ENCODE measurements at regions not wholly inside any gene's neighbourhood (a gene's known extent, or its start where the extent isn't known, plus 50 kb on each side); places are given as distances from the start of the nearest gene placed in this dataset.

- DNase-seq (ENCODE audit: low spot score) = no peak
Measured at GRCh38 chr12:127287256-127287655, 979.7 kb upstream of the TMEM132C start.

- no peak for DNase-seq (ENCODE audit: low spot score)
Measured at GRCh38 chr12:127290251-127290650, 976.7 kb upstream of the TMEM132C start.

GRCh38 chr12:127292736-127293135, 974.2 kb upstream of the TMEM132C start:
- DNase-seq (ENCODE audit: low spot score) = no peak

DNA sequence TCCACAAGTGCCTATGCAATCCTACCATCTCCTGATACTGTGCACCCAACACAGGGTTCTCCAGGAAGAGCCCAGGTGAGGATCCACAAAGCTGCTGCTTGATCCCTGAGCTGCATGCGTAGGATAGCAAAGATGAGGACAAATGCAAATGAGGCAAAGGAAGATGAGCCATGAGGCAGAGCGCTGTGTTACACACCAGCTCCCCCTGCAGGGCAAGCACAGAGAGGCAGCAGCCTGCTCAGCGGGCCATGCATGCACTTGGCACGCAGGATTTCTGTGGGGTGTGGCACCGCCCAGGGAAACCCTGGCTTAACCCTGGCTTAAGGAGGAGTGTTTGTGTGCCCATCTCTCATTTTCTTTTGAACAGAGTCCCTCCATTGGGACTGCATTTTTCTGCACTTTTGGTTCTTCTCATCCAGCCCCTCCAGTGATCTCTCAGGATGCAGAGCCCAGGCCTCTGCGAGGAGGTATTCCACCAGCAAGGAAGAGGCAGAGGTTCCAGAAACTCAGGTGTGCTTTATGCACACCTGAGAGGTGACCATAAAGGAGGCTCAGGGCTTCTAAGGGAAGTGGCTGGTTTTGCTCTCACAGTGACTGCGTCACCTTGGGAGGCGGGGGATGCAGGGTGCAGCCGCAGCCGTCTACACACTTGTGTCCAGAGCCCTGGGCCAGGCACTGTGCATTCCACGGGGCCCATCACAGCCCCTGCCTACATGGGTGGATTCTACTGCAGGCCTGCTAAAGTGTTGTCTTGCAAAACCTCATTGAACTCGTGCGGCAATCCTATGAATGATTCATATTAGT, 973.3 kb upstream of the TMEM132C start:
- no peak for DNase-seq (ENCODE audit: low spot score)

- DNase-seq (ENCODE audit: low spot score) = no peak
Measured at GRCh38 chr12:127294651-127295210, 972.2 kb upstream of the TMEM132C start.

DNA sequence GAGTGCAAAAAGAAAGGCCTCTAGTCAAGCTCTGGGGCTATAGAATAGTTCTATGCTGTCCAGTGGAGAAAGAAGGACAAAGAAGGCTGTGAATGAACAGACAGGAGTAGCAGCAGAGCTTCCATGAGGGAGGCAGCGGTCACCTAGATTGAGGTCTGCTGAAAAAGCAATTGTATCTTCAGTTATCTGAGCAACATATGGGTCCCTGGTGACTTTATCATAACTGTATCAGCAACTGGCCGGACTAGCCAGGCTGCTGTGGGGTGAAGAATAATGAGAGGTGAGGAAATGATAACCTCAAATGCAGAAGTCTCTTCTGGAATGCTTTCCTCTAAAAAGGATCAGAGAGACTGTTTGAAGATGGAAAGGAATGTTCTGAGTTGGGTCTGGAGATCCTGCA, 971.3 kb upstream of the TMEM132C start:
- DNase-seq (ENCODE audit: low spot score) = no peak

GRCh38 chr12:127296591-127296990, 970.4 kb upstream of the TMEM132C start:
- DNase-seq (ENCODE audit: low spot score) = no peak

- no peak for DNase-seq (ENCODE audit: low spot score)
Measured at GRCh38 chr12:127297327-127297726, 969.6 kb upstream of the TMEM132C start.

DNA sequence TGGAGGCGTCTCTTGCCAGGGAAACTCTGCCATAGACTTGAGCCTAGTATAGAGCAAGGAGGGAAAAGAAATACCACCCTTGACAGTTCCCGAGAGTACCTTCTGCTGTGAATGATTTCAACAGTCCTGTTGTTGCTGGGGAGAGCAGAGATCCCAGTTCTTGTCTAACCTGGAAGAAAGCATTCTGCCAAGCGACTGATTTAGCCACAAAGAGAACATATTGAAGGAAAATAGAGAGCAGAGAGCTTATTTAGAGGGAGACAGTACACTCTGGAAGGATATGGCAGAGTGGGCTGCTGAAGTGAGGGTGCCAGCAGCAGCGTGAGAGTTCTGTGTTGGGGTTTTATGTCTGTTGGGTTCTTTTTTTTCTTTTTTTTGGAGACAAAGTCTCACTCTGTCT, 966.9 kb upstream of the TMEM132C start:
- DNase-seq (ENCODE audit: low spot score) = no peak

GRCh38 chr12:127300753-127301152, 966.2 kb upstream of the TMEM132C start:
- no peak for DNase-seq (ENCODE audit: low spot score)

DNA sequence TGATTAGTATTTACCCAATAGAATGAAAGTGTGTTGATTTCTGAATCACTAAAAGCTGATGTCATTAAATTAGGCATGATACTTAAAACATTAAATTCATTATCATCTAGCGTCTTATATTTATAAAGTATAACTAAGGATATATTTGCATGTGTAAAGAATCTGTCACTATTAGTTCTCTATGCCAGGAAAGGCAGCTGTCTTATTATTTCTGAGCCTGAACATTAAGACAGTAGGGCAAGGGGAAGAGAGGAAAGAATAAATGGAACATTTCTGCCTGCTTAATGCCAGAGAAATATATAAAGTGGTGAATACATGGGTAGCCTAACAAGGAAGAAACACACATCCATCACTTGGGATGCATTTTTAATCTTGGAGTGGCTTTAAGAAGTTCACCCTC, 965.1 kb upstream of the TMEM132C start:
- no peak for DNase-seq (ENCODE audit: low spot score)

DNA sequence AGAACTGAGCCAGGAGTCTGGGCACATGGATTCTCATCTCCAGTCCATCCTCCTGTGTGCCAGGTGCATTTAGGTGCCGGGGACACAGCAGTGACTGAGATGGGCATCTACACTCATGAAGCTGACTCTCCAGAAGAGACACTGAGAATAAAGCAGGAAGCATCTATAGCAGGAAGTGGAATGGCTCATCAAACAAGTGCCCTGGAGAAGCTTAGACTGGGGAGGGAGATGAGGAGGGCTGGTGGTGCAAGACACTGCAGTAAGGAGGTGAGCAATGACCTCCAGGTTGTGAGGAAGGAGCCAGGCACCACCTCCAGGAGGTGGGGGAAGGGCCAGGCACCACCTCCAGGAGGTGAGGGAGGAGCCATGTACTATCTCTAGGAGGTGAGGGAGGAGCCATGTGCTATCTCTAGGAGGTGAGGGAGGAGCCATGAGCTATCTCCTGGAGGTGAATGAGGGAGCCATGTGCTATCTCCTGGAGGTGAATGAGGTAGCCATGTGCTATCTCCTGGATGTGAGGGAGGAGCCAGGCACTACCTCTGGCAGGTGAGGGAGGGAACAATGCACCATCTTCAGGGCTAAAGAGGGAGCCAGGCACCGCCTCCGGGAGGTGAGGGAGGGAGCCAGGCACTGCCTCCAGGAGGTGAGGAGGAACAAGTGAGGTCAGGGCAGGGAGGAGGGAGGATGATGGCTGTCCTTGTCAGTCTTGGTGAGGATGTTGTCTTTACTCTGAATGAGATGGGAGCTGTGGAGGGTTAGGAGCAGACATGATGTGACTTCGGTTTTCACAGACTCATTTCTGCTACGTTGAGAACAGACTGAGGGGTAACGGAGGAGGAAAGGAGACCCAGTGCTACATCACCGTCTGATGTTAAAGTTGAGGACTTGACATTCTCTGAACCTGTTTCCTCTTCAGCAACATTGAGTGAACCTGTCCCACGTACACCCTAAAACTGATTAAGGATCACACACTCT, 961.9 kb upstream of the TMEM132C start:
- DNase-seq (ENCODE audit: low spot score) = no peak

- no peak for DNase-seq (ENCODE audit: low spot score)
Measured at GRCh38 chr12:127306604-127307215, 960.3 kb upstream of the TMEM132C start.

DNA sequence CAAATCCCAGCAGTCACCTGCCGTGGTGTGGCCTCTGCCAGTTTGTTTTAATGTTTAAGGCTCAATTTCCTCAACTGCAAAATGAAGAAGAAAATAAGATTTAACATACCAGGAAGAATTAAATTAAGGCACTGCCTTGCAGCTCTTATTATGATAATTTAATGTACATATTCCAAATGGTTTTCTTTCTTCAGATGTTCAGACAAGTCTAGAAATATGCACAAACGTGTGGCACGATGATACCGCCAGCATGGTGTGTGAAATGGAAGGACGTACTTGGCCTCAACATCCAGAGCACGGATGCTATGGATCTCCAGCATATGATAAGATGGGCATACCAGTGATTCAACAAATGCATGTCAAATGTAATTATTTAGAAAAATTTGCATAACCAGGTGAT, 959.4 kb upstream of the TMEM132C start:
- no peak for DNase-seq (ENCODE audit: low spot score)

DNA sequence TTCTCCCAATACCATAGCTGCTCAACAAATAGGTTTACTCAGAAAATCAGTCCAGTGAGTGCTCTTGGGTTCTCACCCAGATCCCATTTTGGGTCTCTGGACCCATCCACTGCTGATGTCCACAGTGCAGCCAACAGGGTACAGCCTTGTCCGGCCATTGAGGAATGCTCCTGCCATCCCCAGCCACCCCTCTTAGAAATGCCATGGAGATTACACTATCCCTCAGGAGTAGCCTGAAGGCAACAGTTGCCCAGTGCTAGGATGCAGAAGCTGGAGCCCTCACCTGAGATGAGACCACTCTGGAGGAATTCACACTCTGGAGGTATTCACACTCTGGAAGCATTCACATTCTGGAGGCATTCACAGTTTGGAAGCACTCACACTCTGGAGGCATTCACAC, 958.8 kb upstream of the TMEM132C start:
- DNase-seq (ENCODE audit: low spot score) = no peak

DNA sequence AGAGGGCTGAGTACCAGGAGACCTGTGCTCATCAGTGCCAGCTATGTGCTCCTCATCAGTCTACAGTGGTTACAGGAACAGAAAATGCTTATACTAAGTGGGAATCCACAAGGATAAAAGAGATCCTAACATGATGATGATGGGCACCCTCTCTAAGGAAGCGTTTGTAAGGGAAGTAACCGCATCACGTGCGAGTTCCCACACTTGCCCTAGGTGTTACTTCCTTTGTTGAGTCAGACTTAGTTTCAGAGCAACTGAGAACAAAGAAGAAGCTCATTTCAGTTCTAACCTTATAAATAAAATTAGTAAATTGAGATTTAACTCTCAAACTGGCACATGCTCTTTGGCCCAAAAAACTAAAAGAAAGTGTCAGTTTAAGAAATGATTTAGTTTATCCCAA, 956.4 kb upstream of the TMEM132C start:
- no peak for DNase-seq (ENCODE audit: low spot score)

GRCh38 chr12:127311720-127312364, 955.1 kb upstream of the TMEM132C start:
- no peak for DNase-seq (ENCODE audit: low spot score)

- DNase-seq (ENCODE audit: low spot score) = no peak
Measured at GRCh38 chr12:127324681-127325080, 942.3 kb upstream of the TMEM132C start.

DNA sequence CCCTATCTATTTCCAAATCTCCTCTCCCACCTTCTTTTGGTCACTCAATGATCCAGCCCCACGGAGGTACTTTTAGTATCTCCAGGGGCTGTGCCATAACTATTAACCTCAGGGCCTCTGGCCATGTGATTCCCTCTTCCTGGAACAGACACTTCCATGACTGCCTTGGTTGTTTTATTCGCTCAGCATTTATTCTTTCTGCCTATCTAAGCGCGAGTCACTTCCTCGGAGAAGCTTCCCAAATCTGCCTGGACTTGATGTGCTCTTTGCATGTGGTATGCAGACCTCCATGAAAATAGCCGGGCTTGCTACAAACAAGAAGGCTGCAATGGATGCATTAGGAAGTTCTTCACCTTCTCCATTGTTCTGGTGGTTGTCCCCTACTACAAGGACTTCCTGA, 939.0 kb upstream of the TMEM132C start:
- no peak for DNase-seq (ENCODE audit: low spot score)

- DNase-seq (ENCODE audit: low spot score) = no peak
Measured at GRCh38 chr12:127328867-127329266, 938.1 kb upstream of the TMEM132C start.

DNA sequence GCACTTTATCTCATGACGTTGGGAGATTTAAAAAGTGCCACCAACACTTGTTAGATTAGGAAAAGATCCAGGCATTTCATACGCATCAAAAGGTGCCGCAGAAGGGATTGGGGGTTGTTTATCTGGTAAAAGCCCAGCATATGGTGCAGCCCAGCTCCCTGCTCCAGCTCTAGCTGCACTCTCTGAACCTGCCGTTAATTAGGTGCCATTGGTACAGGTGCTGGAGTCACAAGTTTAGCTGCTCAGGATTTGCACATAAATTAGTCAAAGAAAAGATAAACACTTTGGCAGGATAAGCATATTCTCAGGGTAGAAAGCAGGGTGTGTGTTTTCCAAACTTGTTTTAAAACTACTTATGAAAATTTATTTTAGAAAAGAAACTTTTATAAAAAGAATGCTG, 932.6 kb upstream of the TMEM132C start:
- DNase-seq (ENCODE audit: low spot score) = no peak
